ENCODE measurements at regions not wholly inside any gene's neighbourhood (a gene's known extent, or its start where the extent isn't known, plus 50 kb on each side); places are given as distances from the start of the nearest gene placed in this dataset.
A peak's percentile ranks its signal among the peaks of the same experiment; 100 is the strongest.

DNA sequence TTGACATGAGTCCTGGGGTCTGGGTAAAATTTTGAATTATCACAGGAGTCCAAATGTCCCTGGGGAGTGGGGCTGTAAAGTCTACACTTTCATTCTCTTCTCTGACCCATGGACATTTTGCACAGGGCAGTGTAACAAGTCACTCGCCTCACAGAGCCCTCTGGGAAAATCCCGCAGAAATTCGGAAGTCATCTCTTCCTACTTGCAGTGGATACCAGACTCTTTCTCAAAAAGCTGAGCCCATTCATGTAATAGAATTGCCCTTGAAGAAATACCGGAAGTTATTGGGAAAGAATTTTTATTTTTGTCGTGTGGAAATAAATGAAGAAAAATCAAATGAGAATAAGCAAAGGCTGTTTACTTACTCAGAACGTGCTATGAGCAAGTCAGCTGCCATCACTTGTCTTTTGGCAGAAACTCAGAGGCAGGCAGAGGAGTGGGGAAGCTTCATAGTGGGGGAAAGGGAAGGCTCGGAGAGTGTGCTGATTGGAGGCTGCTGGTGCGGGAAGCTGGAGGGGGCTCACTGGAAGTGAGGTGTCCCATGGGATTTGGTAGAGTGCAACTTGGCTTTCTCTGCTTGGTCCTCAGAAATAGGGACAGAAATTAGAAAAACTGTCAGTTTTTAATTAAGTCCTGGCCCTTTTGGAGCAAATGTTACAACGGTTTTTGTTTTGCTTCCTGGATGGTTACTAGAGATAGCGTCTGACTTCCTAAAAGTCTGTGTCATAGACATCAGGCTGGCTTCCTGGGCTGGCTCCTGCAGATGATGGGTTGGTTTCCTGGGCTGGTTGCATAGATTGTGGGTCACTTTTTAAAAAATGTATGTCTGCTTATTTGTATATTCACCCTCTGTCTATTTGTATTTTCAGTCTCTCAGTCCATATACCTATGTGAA, 79.8 kb upstream of the EEF1E1 start:
- Histone ChIP-seq H3K27me3 (ENCODE audit: control insufficient read depth in 2 of 2, insufficient read depth in 2 of 2, low read length in 2 of 2) (no peaks in the 10 kb centered on the region), H3K79me2 (ENCODE audit: insufficient read depth, low read length) (no peaks in the 10 kb centered on the region), H3K27ac (ENCODE audit: low read depth in 1 of 2, low read length in 2 of 2) (no peak overlapping the region), H3K36me3 (replicated peaks in 1 of 2; ENCODE audit: control insufficient read depth in 1 of 2, insufficient read depth in 2 of 2, low read length in 2 of 2) (no peaks in the 10 kb centered on the region), H3K9me3 (replicated peaks in 1 of 2; ENCODE audit: control insufficient read depth in 1 of 2, insufficient read depth in 1 of 2, low read length in 2 of 2) (no peaks in the 10 kb centered on the region), H3K4me1 (ENCODE audit: control insufficient read depth in 1 of 2, insufficient read depth in 2 of 2, low read length in 2 of 2) (peaks cover 5 to 23% of the 10 kb centered on the region in 2 donors), H4K20me1 (ENCODE audit: insufficient read depth, low read length) (no peaks in the 10 kb centered on the region), H2AFZ (ENCODE audit: insufficient read depth, low read depth, low read length, poor library complexity, severe bottlenecking) (peak overlapping the region; percentile 3), H3K9ac (ENCODE audit: insufficient read depth, low read length, poor library complexity, severe bottlenecking) (no peak overlapping the region), H3K4me3 (replicated peaks in 1 of 3; ENCODE audit: low read depth in 2 of 3, low read length in 3 of 3) (no peak overlapping the region), H3K4me2 (replicated peaks; ENCODE audit: extremely low read depth, low read length, poor library complexity, severe bottlenecking) (no peak overlapping the region)
- intact Hi-C loops (cut with micrococcal nuclease) = no loop called here
- Mint-ChIP-seq H3K27ac (peak overlapping the region in 3 of 7 donors; percentile 43 to 82 (median 65)), H3K4me1 (peaks cover 21% of the 10 kb centered on the region), H3K9me3 (peaks cover 0 to 9% (median 0%) of the 10 kb centered on the region in 7 donors), H3K27me3 (ENCODE audit: low read depth in 3 of 3) (peaks cover 0 to 1% (median 1%) of the 10 kb centered on the region in 3 donors), H3K4me3 (peak overlapping the region; percentile 17 to 20), H3K36me3 (no peaks in the 10 kb centered on the region)
- WGBS (ENCODE audit: insufficient coverage) = 64% methylated on average over 10 of the region's 10 CpGs
- TF ChIP-seq, protein P1, sequence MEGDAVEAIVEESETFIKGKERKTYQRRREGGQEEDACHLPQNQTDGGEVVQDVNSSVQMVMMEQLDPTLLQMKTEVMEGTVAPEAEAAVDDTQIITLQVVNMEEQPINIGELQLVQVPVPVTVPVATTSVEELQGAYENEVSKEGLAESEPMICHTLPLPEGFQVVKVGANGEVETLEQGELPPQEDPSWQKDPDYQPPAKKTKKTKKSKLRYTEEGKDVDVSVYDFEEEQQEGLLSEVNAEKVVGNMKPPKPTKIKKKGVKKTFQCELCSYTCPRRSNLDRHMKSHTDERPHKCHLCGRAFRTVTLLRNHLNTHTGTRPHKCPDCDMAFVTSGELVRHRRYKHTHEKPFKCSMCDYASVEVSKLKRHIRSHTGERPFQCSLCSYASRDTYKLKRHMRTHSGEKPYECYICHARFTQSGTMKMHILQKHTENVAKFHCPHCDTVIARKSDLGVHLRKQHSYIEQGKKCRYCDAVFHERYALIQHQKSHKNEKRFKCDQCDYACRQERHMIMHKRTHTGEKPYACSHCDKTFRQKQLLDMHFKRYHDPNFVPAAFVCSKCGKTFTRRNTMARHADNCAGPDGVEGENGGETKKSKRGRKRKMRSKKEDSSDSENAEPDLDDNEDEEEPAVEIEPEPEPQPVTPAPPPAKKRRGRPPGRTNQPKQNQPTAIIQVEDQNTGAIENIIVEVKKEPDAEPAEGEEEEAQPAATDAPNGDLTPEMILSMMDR (IDR thresholded peaks at IDR 0.05) = no peak
- DNase-seq = no peak

DNA sequence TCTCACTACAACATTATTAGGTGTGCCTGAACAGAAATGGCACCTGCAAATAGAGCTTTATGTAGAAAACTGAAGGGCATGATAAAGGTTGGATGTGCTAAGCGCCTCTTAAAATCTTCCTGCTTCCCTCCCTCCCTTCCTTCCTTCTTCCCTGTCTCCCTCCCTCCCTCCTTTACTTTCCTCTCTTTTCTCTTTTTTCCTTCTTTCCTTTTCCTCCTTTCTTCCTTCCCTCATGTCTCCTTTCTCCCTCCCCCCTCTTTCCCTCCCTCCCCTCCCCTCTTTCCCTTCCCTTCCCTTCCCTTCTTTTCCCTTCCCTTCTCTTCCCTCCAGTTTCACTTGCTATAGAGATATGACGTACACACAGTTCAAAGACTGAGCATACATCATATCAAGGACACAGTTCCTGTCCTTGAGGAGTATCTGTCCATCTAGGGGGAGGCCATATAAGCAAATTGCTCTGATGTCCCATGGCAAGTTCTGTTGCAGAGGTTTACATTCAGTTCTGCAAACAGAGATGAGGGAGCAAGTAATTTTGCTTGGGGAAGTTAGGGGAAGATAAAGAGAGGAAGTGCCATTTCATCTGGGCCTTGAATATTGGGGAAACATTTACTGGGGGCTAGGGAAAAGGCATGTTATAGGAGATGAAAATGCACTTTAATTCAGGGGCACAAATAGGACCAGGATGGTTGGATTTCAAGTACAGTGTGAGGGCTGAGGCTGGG, 79.0 kb upstream of the EEF1E1 start:
- Mint-ChIP-seq H3K36me3 (no peaks in the 10 kb centered on the region), H3K9me3 (peaks cover 0 to 10% (median 0%) of the 10 kb centered on the region in 7 donors), H3K27ac (peak overlapping the region in 2 of 7 donors; percentile 53 to 65), H3K4me3 (no peak overlapping the region), H3K27me3 (ENCODE audit: low read depth in 3 of 3) (peaks cover under 1 to 5% (median 3%) of the 10 kb centered on the region in 3 donors), H3K4me1 (peaks cover 21% of the 10 kb centered on the region)
- intact Hi-C loops (cut with micrococcal nuclease) = no loop called here
- DNase-seq = peak; percentile 8 to 10 (median 9)
- Histone ChIP-seq H3K4me2 (replicated peaks; ENCODE audit: extremely low read depth, low read length, poor library complexity, severe bottlenecking) (no peak overlapping the region), H3K9me3 (replicated peaks in 1 of 2; ENCODE audit: control insufficient read depth in 1 of 2, insufficient read depth in 1 of 2, low read length in 2 of 2) (no peaks in the 10 kb centered on the region), H3K4me3 (replicated peaks in 1 of 3; ENCODE audit: low read depth in 2 of 3, low read length in 3 of 3) (no peak overlapping the region), H4K20me1 (ENCODE audit: insufficient read depth, low read length) (no peaks in the 10 kb centered on the region), H3K4me1 (ENCODE audit: control insufficient read depth in 1 of 2, insufficient read depth in 2 of 2, low read length in 2 of 2) (peaks cover 5 to 23% of the 10 kb centered on the region in 2 donors), H2AFZ (ENCODE audit: insufficient read depth, low read depth, low read length, poor library complexity, severe bottlenecking) (no peak overlapping the region), H3K79me2 (ENCODE audit: insufficient read depth, low read length) (no peaks in the 10 kb centered on the region), H3K27me3 (ENCODE audit: control insufficient read depth in 2 of 2, insufficient read depth in 2 of 2, low read length in 2 of 2) (no peaks in the 10 kb centered on the region), H3K27ac (ENCODE audit: low read depth in 1 of 2, low read length in 2 of 2) (no peak overlapping the region), H3K36me3 (replicated peaks in 1 of 2; ENCODE audit: control insufficient read depth in 1 of 2, insufficient read depth in 2 of 2, low read length in 2 of 2) (no peaks in the 10 kb centered on the region), H3K9ac (ENCODE audit: insufficient read depth, low read length, poor library complexity, severe bottlenecking) (no peak overlapping the region)
- TF ChIP-seq, protein P1 (IDR thresholded peaks at IDR 0.05) = no peak
- no CpG with 5 or more reads among the region's 2 CpGs for WGBS (ENCODE audit: insufficient coverage)
